T47D (cell line): ENCODE measurements at regions not wholly inside any gene's neighbourhood (a gene's known extent, or its start where the extent isn't known, plus 50 kb on each side); places are given as distances from the start of the nearest gene placed in this dataset.

Source experiments
- DNase-seq, 2 experiments: peaks; one replicate each; pipeline versions ENCODE4 v3.0.0 to v3.0.0-alpha.2; 2011 to 2012; ENCODE audit warnings: low read depth in 1 of 2, low spot score in 1 of 2
- JUND ChIP-seq: IDR thresholded peaks from 2 replicates; pipeline ENCODE4 v1.6.1; 2012; ENCODE audit warnings: low read depth
- in situ Hi-C: cut with HindIII; loops from 2 replicates; pipeline ENCODE4 v1.10.0; 2016; ENCODE audit warnings: low sequenced_read_pairs, low pct_unique_long_range_greater_than_20kb

- in situ Hi-C loops: no loop called here
- TF ChIP-seq JUND: no peak
- no peak for DNase-seq
Observed at GRCh38 chr15:47412802-47413201, 304.5 kb upstream of the SEMA6D start.

- DNase-seq: no peak
- no peak for TF ChIP-seq JUND
- in situ Hi-C loops: no loop called here
Observed at GRCh38 chr15:47414207-47414606, 303.1 kb upstream of the SEMA6D start.

- no peak for TF ChIP-seq JUND
- DNase-seq: no peak
- in situ Hi-C loops: no loop called here
Observed at GRCh38 chr15:47415539-47415971, 301.8 kb upstream of the SEMA6D start.

GRCh38 chr15:47422881-47423665 is 294.2 kb upstream of the SEMA6D start:
- no peak for DNase-seq
- in situ Hi-C loops: no loop called here
- TF ChIP-seq JUND: no peak

GRCh38 chr15:47427463-47427862 is 289.8 kb upstream of the SEMA6D start:
- TF ChIP-seq JUND: no peak
- in situ Hi-C loops: no loop called here
- DNase-seq: no peak

GRCh38 chr15:47429376-47429775 is 287.9 kb upstream of the SEMA6D start:
- no peak for TF ChIP-seq JUND
- in situ Hi-C loops: no loop called here
- no peak for DNase-seq

GRCh38 chr15:47431501-47431900 is 285.8 kb upstream of the SEMA6D start:
- TF ChIP-seq JUND: no peak
- in situ Hi-C loops: no loop called here
- DNase-seq: no peak

- TF ChIP-seq JUND: no peak
- DNase-seq: no peak
- in situ Hi-C loops: no loop called here
Observed at GRCh38 chr15:47432826-47433225, 284.5 kb upstream of the SEMA6D start.

GRCh38 chr15:47434596-47434995 is 282.7 kb upstream of the SEMA6D start:
- in situ Hi-C loops: no loop called here
- no peak for DNase-seq
- TF ChIP-seq JUND: no peak

GRCh38 chr15:47437491-47437890 is 279.8 kb upstream of the SEMA6D start:
- no peak for DNase-seq
- in situ Hi-C loops: no loop called here
- TF ChIP-seq JUND: no peak

GRCh38 chr15:47439146-47440111 is 277.9 kb upstream of the SEMA6D start:
- DNase-seq: no peak
- TF ChIP-seq JUND: no peak
- in situ Hi-C loops: no loop called here

GRCh38 chr15:47442371-47442770 is 274.9 kb upstream of the SEMA6D start:
- in situ Hi-C loops: no loop called here
- DNase-seq: no peak
- no peak for TF ChIP-seq JUND

GRCh38 chr15:47443839-47444238 is 273.5 kb upstream of the SEMA6D start:
- no peak for TF ChIP-seq JUND
- in situ Hi-C loops: no loop called here
- no peak for DNase-seq
